Esophagus squamous epithelium (tissue), 4 donors: ENCODE measurements at regions not wholly inside any gene's neighbourhood (a gene's known extent, or its start where the extent isn't known, plus 50 kb on each side); places are given as distances from the start of the nearest gene placed in this dataset.

Experiments
- CTCF ChIP-seq, 6 experiments: fragments of 450-650 bp in 4 of 6; fragments of 200-600 bp in 2 of 6; sonication (generic) in 2 of 6; IDR thresholded peaks; one replicate each; pipeline ENCODE4 v1.5.1; 2016 to 2019; ENCODE audit warnings: antibody characterized with exemption in 6 of 6, mild to moderate bottlenecking in 4 of 6, moderate library complexity in 4 of 6
- POLR2A ChIP-seq, 4 donors: fragments of 450-650 bp; IDR thresholded peaks; one replicate each; pipeline ENCODE4 v1.6.1; 2017; ENCODE audit warnings: antibody characterized with exemption in 4 of 4, mild to moderate bottlenecking in 4 of 4, moderate library complexity in 3 of 4

DNA sequence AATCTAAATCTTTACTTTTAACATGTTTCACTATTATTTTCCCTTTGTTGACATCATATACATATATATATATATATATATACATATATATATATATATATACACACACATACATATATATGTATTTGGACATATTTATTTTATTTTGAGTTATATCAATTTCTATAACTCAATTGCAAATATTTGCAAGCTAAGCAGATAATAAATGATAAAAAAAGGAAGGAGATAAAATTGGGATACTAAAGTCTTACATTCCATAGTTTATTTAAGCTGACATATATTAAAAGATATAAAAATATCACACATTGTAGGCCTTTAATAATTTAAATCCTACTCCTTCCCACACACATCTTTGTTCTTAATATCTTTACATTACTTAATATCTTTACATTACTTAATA, 372.2 kb downstream of the GRXCR1 start:
- TF ChIP-seq CTCF (IDR thresholded peaks at IDR 0.05) = no peak
- TF ChIP-seq POLR2A (IDR thresholded peaks at IDR 0.05) = no peak
